ENCODE measurements at regions not wholly inside any gene's neighbourhood (a gene's known extent, or its start where the extent isn't known, plus 50 kb on each side); places are given as distances from the start of the nearest gene placed in this dataset.

DNA sequence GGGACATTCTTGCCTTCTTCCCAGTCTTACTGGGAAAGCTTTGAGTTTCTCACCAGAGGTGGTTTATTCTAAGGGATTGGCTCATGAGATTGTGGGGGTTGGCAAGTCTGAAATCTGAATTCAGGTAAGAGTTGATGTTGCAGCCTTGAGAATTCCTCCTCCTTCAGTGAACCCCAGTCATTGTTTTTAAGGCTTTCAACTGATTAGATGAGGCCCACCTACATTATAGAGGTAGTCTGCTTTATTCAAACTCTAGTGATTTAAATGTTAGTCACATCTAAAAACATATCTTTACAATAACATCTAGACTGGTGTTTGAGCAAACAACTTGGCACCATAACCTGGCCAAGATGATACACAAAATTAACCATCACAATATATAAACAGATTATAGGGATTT lies 156.5 kb upstream of the MED14 start:
- no peak for DNase-seq
- H3K27me3 Mint-ChIP-seq (ENCODE audit: low read depth in 3 of 3): peaks cover 0 to 13% (median 1%) of the 10 kb centered on the region in 3 donors
- H3K36me3 Mint-ChIP-seq: no peaks in the 10 kb centered on the region
- H3K27ac Mint-ChIP-seq: no peak overlapping the region
- H3K27me3 ChIP-seq (ENCODE audit: control insufficient read depth in 2 of 2, insufficient read depth in 2 of 2, low read length in 2 of 2): peaks cover 0 to 6% of the 10 kb centered on the region in 2 donors
- no peak overlapping the region for H3K4me2 ChIP-seq (replicated peaks; ENCODE audit: extremely low read depth, low read length, poor library complexity, severe bottlenecking)
- intact Hi-C loops (cut with micrococcal nuclease): no loop called here
- peaks cover 0 to 11% (median 8%) of the 10 kb centered on the region in 7 donors for H3K9me3 Mint-ChIP-seq
- H3K4me3 ChIP-seq (replicated peaks in 1 of 3; ENCODE audit: low read depth in 2 of 3, low read length in 3 of 3): no peak overlapping the region
- no peaks in the 10 kb centered on the region for H3K4me1 ChIP-seq (ENCODE audit: control insufficient read depth in 1 of 2, insufficient read depth in 2 of 2, low read length in 2 of 2)
- H4K20me1 ChIP-seq (ENCODE audit: insufficient read depth, low read length): no peaks in the 10 kb centered on the region
- H3K27ac ChIP-seq (ENCODE audit: low read depth in 1 of 2, low read length in 2 of 2): no peak overlapping the region
- no peaks in the 10 kb centered on the region for H3K36me3 ChIP-seq (replicated peaks in 1 of 2; ENCODE audit: control insufficient read depth in 1 of 2, insufficient read depth in 2 of 2, low read length in 2 of 2)
- H3K9me3 ChIP-seq (replicated peaks in 1 of 2; ENCODE audit: control insufficient read depth in 1 of 2, insufficient read depth in 1 of 2, low read length in 2 of 2): peaks cover 0 to 8% of the 10 kb centered on the region in 2 donors
- no peak overlapping the region for H3K4me3 Mint-ChIP-seq
- no peaks in the 10 kb centered on the region for H3K79me2 ChIP-seq (ENCODE audit: insufficient read depth, low read length)
- H3K4me1 Mint-ChIP-seq: no peaks in the 10 kb centered on the region
- no peak overlapping the region for H2AFZ ChIP-seq (ENCODE audit: insufficient read depth, low read depth, low read length, poor library complexity, severe bottlenecking)
- no peak overlapping the region for H3K9ac ChIP-seq (ENCODE audit: insufficient read depth, low read length, poor library complexity, severe bottlenecking)
- TF ChIP-seq, protein P1, sequence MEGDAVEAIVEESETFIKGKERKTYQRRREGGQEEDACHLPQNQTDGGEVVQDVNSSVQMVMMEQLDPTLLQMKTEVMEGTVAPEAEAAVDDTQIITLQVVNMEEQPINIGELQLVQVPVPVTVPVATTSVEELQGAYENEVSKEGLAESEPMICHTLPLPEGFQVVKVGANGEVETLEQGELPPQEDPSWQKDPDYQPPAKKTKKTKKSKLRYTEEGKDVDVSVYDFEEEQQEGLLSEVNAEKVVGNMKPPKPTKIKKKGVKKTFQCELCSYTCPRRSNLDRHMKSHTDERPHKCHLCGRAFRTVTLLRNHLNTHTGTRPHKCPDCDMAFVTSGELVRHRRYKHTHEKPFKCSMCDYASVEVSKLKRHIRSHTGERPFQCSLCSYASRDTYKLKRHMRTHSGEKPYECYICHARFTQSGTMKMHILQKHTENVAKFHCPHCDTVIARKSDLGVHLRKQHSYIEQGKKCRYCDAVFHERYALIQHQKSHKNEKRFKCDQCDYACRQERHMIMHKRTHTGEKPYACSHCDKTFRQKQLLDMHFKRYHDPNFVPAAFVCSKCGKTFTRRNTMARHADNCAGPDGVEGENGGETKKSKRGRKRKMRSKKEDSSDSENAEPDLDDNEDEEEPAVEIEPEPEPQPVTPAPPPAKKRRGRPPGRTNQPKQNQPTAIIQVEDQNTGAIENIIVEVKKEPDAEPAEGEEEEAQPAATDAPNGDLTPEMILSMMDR (IDR thresholded peaks at IDR 0.05): no peak

DNA sequence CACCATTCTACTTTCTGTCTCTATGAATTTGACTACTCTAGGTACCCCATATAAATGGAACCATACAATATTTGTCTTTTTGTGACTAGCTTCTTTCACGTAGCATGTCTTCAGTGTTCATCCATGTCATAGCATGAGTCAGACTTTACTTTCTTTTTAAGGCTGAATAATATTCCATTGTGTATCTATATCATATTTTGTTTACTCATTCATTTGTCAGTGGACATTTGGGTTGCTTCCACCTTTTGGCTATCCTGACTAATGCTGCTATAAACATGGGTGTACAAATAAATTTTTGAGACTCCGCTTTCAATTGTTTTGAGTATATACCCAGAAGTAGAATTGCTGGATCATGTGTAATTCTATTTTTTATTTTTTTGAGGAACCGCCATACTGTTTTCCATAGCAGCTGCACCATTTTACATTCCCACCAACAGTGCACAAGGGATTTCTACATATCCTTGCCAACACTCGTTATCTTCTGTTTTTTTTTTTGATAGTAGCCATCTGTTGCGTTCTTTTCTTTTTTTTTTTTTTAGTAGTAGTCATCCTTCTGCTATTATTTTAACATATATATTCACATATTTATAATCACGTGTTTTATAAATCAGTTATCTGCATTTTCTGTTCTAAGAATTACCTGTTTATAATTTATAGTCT lies 158.0 kb upstream of the MED14 start:
- no CpG with 5 or more reads among the region's 6 CpGs for WGBS (ENCODE audit: insufficient coverage)
- Histone ChIP-seq H3K9me3 (replicated peaks in 1 of 2; ENCODE audit: control insufficient read depth in 1 of 2, insufficient read depth in 1 of 2, low read length in 2 of 2) (peaks cover 0 to 8% of the 10 kb centered on the region in 2 donors), H3K4me3 (replicated peaks in 1 of 3; ENCODE audit: low read depth in 2 of 3, low read length in 3 of 3) (no peak overlapping the region), H3K27me3 (ENCODE audit: control insufficient read depth in 2 of 2, insufficient read depth in 2 of 2, low read length in 2 of 2) (peaks cover 0 to 3% of the 10 kb centered on the region in 2 donors), H4K20me1 (ENCODE audit: insufficient read depth, low read length) (no peaks in the 10 kb centered on the region), H3K27ac (ENCODE audit: low read depth in 1 of 2, low read length in 2 of 2) (no peak overlapping the region), H2AFZ (ENCODE audit: insufficient read depth, low read depth, low read length, poor library complexity, severe bottlenecking) (no peak overlapping the region), H3K9ac (ENCODE audit: insufficient read depth, low read length, poor library complexity, severe bottlenecking) (no peak overlapping the region), H3K4me2 (replicated peaks; ENCODE audit: extremely low read depth, low read length, poor library complexity, severe bottlenecking) (no peak overlapping the region), H3K79me2 (ENCODE audit: insufficient read depth, low read length) (no peaks in the 10 kb centered on the region), H3K36me3 (replicated peaks in 1 of 2; ENCODE audit: control insufficient read depth in 1 of 2, insufficient read depth in 2 of 2, low read length in 2 of 2) (no peaks in the 10 kb centered on the region), H3K4me1 (ENCODE audit: control insufficient read depth in 1 of 2, insufficient read depth in 2 of 2, low read length in 2 of 2) (no peaks in the 10 kb centered on the region)
- intact Hi-C loops (cut with micrococcal nuclease): no loop called here
- Mint-ChIP-seq H3K4me3 (no peak overlapping the region), H3K36me3 (no peaks in the 10 kb centered on the region), H3K27me3 (ENCODE audit: low read depth in 3 of 3) (peaks cover 0 to 11% (median 1%) of the 10 kb centered on the region in 3 donors), H3K27ac (no peak overlapping the region), H3K4me1 (no peaks in the 10 kb centered on the region), H3K9me3 (peaks cover 0 to 11% (median 8%) of the 10 kb centered on the region in 7 donors)
- TF ChIP-seq, protein P1 (IDR thresholded peaks at IDR 0.05): no peak
- DNase-seq: no peak
